Fibroblast of villous mesenchyme (primary cell): ENCODE measurements at regions not wholly inside any gene's neighbourhood (a gene's known extent, or its start where the extent isn't known, plus 50 kb on each side); places are given as distances from the start of the nearest gene placed in this dataset.
A peak's percentile ranks its signal among the peaks of the same experiment; 100 is the strongest.

Experiments
- DNase-seq: peaks from one replicate; pipeline ENCODE4 v3.0.0-alpha.2; 2010; ENCODE audit warnings: low read depth
- H3K4me3 ChIP-seq: 2 replicates; pipeline ENCODE4 v1.5.1; 2011; ENCODE audit warnings: low read depth, mild to moderate bottlenecking, low read length
- CTCF ChIP-seq: IDR thresholded peaks from 2 replicates; pipeline ENCODE4 v1.5.1; 2012; ENCODE audit warnings: low read depth, mild to moderate bottlenecking, low read length; ENCODE audit not compliant: insufficient read depth

DNA sequence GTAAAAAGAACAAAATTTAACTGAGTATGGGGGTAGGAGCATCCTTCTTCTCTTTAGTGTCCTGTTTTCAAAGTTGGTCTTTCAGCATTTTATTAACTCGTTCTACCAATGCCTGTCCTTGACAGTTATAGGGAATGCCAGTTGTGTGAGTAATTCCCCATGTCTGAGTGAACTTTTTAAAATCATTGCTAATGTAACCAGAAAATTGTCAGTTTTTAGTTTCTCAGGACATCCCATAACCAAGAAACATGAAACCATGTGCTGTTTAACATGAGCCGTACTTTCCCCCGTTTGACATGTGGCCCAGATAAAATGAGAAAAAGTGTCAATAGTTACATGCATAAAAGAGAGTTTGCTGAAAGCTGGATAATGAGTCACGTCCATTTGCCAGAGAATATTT lies 71.4 kb upstream of the ARL4D start:
- no peak for DNase-seq
- TF ChIP-seq CTCF: no peak
- no peak overlapping the region for H3K4me3 ChIP-seq

- DNase-seq: no peak
- no peak overlapping the region for H3K4me3 ChIP-seq
- TF ChIP-seq CTCF: no peak
These were observed 72.1 kb upstream of the ARL4D start for GRCh38 chr17:43326490-43327275.

GRCh38 chr17:43324205-43324893 lies 74.4 kb upstream of the ARL4D start:
- H3K4me3 ChIP-seq: no peak overlapping the region
- TF ChIP-seq CTCF: peak; percentile 22
- no peak for DNase-seq

DNA sequence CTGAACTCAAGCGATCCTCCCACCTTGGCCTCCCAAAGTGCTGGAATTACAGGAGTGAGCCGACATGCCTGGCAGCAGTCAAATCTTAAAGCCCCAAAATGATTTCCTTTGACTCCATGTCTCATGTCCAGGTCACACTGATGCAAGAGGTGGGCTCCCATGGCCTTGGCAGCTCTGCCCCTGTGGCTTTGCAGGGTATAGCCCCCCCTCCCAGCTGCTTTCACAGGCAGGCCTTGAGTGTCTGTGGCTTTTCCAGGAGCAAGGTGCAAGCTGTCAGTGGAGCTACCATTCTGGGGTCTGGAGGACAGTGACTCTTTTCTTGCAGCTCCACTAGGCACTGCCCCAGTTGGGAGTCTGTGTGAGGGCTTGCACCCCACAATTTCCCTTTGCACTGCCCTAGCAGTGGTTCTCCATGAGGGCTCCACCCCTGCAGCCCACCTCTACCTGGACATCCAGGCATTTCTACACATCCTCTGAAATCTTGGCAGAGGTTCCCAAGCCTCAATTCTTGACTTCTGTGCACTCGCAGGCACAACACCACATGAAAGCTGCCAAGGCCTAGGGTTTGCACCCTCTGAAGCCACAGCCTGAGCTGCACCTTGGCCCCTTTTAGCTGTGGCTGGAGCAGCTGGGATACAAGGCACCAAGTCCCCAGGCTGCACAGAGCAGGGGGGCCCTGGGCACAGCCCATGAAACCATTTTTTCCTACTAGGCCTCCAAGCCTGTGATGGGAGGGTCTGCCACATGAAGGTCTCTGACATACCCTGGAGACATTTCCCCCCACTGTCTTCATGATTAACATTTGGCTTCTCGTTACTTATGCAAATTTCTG lies 79.3 kb upstream of the ARL4D start:
- DNase-seq: no peak
- H3K4me3 ChIP-seq: no peak overlapping the region
- no peak for TF ChIP-seq CTCF

DNA sequence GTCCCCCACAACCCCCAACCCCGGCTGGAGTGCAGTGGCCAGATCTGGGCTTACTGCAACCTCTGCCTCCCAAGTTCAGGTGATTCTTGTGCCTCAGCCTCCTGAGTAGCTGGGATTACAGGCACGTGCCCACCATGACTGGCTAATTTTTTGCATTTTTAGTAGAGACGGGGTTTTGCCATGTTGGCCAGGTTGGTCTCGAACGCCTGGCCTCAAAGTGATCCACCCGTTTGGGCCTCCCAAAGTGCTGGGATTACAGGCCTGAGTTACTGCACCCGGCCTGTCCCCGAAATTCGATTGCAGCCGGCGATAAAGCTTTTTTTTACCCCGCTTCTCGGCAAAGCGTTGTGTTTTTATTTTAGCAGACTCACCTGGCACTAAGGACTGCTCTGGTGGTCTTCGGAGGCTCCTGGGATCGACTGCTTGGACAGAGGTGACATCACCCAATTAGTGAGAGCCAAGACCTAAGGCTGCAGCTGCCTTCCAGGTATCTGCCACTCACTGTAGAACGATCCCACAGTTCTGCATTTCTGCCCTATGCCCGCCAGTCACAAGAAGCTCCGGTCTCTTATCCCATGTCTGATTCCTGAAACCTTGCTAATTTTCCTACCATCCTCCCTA lies 82.2 kb upstream of the ARL4D start:
- no peak for DNase-seq
- no peak overlapping the region for H3K4me3 ChIP-seq
- TF ChIP-seq CTCF: no peak

DNA sequence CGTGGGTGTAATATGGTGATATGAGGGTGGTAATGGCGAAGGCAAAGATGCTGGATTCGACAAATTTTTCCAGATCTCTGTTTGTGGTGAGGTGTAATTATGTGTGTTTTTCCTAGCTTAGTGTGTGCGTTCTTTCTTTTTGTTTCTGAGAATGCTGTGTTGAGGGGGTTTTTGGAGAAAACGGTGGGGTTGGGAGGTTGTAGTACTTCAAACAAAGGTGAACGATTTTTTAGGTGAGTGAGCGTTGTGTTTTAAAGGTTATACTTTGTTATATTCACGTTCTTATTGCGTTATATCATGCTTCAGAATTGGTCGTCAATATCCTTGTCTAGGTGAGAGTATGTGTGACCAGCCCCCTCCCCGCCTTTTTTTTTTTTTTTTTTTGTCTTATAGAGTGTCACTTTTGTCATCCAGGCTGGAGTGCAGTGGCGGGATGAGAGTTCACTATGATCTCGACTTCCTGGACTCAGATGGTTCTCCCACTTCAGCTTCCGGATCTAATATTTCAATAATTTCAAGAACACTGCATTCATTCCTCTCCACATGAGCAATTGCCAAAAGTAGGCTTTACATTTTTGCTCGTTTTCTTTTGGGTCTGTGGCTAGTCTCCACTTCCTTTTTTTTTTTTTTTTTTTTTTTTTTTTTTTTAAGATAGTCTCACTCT lies 82.2 kb upstream of the RNU2-1 start:
- TF ChIP-seq CTCF: no peak
- DNase-seq: no peak
- no peak overlapping the region for H3K4me3 ChIP-seq
